Stimulated activated memory B cell treated with anti-CD40 and anti-IgM and Interleukin-4, amounts not matched to agents 10 μg/mL and 1 μg/mL and 100 μg/mL, for 72 hours (primary cell): ENCODE measurements at regions not wholly inside any gene's neighbourhood (a gene's known extent, or its start where the extent isn't known, plus 50 kb on each side); places are given as distances from the start of the nearest gene placed in this dataset.
"Not testable (repeated sequence)": the region's sequence is repeated elsewhere in the genome, so short reads cannot be mapped to it uniquely, and the experiment has no call there.

ENCODE experiments used
- ATAC-seq: fragments of 150-1000 bp; cut with Tn5 transposase; 2 replicates; pipeline ENCODE4 v1.10.0; 2021
- H3K27ac Mint-ChIP-seq: one replicate; pipeline ENCODE4 v1.8.0; 2022; ENCODE audit warnings: mild to moderate bottlenecking, mixed read lengths
- H3K27me3 Mint-ChIP-seq: one replicate; pipeline ENCODE4 v1.8.0; 2022; ENCODE audit warnings: mixed read lengths
- H3K36me3 Mint-ChIP-seq: one replicate; pipeline ENCODE4 v1.8.0; 2022; ENCODE audit warnings: mixed read lengths
- H3K4me1 Mint-ChIP-seq: one replicate; pipeline ENCODE4 v1.8.0; 2022; ENCODE audit warnings: mixed read lengths
- H3K4me3 Mint-ChIP-seq: one replicate; pipeline ENCODE4 v1.8.0; 2022; ENCODE audit warnings: mild to moderate bottlenecking, moderate library complexity, mixed read lengths
- H3K9me3 Mint-ChIP-seq: one replicate; pipeline ENCODE4 v1.8.0; 2022; ENCODE audit warnings: mixed read lengths

DNA sequence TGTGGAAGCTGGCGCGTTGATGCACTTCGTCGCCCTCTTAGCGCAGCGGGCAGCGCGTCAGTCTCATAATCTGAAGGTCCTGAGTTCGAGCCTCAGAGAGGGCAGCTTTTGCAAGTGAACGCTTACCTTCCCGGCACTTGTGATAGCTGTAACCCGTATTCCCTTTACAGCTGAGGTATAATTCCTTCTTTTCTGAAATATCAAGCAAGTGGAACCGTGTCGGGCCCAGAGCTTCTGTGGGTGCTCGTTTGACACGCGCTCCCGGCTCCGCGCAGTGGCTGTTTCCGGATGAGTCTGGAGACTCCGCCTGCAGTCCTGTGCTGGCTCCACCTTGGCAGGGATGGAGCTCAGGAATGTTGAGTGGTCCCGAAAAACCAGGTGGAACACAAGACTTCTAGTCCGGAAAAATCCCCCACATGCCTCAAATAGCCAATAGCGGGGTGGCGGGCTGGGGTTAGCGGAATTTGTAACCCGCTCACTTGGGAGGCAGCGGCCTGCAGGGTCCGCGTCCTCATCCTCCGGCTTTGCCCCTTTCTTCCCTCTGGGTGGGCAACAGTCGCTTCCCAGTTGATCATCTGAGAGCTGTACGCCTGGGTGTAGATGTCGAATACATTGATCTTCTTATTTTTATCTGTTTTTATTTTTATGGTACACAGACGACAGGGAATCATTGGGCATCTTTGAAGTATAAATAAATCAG is 106.8 kb upstream of the ZNF322 start:
- not testable (repeated sequence) for H3K4me1 Mint-ChIP-seq

DNA sequence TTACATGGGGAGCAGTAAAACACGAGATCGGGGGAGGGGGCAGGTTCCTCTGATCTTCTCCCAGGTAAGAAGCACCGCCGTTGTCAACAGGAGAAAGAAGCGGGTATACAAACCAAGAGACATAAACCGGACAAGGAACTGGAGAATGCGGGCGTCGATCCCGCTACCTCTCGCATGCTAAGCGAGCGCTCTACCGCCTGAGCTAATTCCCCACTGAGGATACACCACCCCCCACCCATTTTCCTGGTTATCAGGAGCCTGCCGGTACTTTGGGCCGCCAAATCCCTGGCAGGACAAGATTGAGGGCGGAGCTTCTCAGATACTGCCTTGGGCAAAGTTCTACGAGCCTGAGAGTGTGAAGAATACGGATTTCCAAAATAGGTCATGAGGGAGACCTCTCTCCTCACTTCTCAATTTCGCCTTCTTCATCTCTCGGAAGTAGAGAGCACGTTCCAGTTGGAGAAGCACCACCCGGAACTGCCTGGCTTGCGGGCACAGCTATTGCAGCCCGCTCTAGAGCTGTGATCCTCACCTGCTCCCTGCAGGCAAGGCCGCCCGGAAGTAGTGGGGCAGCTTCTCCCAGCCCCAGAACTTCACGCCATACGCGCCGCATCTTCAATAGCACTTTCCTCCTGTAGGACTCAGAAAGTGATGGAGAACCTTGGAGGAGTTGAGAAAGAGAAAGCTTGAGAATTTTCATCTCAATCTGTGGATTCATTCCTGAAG is 111.6 kb upstream of the ZNF322 start:
- not testable (repeated sequence) for H3K27ac Mint-ChIP-seq, H3K36me3 Mint-ChIP-seq, H3K27me3 Mint-ChIP-seq, H3K4me3 Mint-ChIP-seq, H3K4me1 Mint-ChIP-seq, ATAC-seq, H3K9me3 Mint-ChIP-seq

More for the DNA sequence above, 106.8 kb upstream of the ZNF322 start:
- H3K27ac Mint-ChIP-seq, H3K27me3 Mint-ChIP-seq, ATAC-seq, H3K36me3 Mint-ChIP-seq, H3K9me3 Mint-ChIP-seq, H3K4me3 Mint-ChIP-seq: not testable (repeated sequence)

DNA sequence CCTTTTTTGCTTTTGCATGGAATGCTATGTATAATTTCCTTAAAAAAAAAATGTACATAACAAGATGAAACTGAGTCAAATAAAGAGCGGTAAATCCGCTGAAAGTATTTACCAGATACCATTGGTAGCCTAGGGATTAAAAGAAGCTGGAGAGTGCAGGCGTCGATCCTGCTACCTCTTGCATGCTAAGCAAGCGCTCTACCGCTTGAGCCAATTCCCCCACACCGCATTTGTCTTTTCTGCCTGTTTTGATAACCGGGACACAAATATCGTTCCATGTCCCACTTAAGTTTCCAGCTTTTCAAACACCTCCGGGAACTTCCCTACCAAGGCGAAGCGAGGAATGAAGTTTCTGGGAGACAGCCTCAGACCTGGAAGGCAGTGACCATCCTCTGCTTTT is 113.9 kb upstream of the ZNF322 start:
- H3K4me3 Mint-ChIP-seq, H3K27ac Mint-ChIP-seq, H3K9me3 Mint-ChIP-seq, H3K27me3 Mint-ChIP-seq, H3K36me3 Mint-ChIP-seq, H3K4me1 Mint-ChIP-seq, ATAC-seq: not testable (repeated sequence)

DNA sequence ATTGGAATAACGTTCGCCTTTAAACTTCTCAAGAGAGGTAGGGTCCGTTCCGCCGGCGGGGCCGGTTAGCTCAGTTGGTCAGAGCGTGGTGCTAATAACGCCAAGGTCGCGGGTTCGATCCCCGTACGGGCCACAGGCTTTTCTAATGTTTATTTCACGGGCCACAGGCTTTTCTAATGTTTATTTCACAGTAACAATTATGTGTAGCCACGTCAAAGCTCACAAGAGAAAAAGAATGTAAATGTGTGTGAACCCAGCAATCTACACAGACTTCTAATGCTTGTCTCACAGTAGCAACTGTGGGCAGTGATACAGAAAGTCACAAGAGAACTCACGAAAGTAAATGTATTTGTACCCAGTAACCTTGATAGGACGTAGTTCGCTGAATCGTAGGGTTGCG is 121.0 kb upstream of the ZNF322 start:
- H3K9me3 Mint-ChIP-seq, H3K36me3 Mint-ChIP-seq, H3K27me3 Mint-ChIP-seq, ATAC-seq, H3K4me3 Mint-ChIP-seq, H3K4me1 Mint-ChIP-seq, H3K27ac Mint-ChIP-seq: not testable (repeated sequence)

DNA sequence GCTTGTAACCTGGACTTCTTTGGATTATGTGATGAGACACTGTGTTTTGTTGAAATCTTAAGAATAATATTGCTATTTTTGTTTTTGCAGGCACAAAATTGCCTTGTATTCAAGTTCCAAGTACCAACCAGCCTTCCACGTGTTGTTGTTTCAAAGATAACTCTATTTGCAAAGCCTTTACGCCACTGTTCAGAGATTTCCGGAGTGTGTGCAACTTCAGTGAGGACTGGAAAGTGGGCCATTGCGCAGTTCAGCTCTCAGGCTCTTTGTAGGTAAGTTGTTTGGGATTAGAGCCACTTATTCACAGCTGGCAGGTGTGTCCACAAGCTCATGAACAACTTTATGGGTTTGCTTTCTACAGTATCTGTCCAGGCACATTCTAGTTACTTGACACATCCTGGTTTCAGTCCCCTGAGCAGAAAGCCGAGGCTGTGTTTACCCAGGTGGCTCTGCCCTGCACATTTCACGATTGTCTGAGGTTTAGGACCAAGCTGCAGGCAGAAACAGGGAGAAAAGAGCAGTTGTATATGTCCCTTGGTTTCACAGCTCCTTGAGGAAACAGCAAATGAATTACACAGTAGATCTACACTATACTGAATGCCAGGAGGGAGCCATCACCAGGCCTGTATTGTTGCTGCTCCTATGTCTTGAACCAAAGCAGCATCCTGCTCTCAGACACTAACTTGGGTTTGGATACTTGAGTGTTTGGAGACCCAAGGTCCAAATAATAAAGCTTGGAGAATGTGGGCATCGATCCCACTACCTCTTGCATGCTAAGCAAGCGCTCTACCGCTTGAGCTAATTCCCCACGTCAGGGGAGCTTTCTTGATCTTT is 136.1 kb upstream of the ZNF322 start:
- H3K27me3 Mint-ChIP-seq, H3K4me1 Mint-ChIP-seq, H3K27ac Mint-ChIP-seq, H3K9me3 Mint-ChIP-seq, ATAC-seq, H3K4me3 Mint-ChIP-seq, H3K36me3 Mint-ChIP-seq: not testable (repeated sequence)

DNA sequence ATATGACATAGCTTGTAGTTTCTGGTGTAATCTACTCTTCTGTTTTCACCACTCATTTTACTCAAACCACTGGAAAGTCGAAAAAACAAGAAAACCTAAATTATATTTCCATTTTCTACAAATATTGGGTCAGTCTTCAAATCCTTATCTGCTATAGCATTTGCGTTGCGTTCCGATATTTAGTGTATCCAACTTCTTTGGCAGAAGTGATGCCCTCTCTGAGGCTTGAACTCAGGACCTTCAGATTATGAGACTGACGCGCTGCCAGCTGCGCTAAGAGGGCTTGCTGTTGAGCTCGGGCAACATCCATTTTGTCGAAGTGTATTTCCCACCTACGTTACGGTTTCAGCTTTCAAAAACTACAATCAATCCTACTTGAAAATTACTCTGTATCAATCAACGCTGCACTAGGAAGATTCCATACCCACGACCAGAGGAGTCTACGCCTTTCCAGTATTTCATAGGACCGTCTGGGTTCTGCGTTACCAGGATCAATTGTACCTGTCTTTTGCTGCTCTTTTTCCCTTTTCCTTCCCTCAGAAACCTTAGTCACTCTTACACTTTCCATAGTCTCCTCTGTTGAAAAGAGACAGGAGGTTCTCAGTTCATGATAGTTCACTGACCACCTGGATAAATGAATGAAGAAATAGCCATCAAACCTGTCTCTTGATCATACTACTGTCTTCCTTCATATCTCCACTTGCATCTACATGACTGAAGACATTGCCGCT is 140.5 kb upstream of the ZNF322 start:
- H3K9me3 Mint-ChIP-seq, H3K4me1 Mint-ChIP-seq, H3K4me3 Mint-ChIP-seq, ATAC-seq, H3K36me3 Mint-ChIP-seq, H3K27me3 Mint-ChIP-seq, H3K27ac Mint-ChIP-seq: not testable (repeated sequence)

DNA sequence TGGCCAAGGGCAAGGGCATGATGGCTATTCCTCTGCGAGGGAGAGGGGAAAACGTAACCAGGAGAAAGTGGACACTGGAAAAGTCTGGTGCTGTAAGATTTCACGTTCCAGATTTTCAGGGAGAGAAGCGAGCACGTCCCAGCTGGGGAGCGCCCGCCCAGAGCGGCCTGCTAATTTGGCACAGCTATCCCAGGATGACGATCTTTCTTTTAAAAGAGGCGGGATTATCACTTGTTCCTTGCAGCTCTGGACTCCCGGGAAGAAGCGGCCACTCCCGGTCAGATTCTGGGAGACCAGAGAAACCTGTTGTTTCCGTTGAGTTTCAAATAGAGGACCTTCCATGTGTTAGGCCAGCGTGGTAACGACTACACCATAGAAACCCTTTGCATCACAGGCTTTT is 144.2 kb upstream of the ZNF322 start:
- H3K27ac Mint-ChIP-seq, H3K4me1 Mint-ChIP-seq, H3K36me3 Mint-ChIP-seq, ATAC-seq, H3K27me3 Mint-ChIP-seq, H3K4me3 Mint-ChIP-seq, H3K9me3 Mint-ChIP-seq: not testable (repeated sequence)

DNA sequence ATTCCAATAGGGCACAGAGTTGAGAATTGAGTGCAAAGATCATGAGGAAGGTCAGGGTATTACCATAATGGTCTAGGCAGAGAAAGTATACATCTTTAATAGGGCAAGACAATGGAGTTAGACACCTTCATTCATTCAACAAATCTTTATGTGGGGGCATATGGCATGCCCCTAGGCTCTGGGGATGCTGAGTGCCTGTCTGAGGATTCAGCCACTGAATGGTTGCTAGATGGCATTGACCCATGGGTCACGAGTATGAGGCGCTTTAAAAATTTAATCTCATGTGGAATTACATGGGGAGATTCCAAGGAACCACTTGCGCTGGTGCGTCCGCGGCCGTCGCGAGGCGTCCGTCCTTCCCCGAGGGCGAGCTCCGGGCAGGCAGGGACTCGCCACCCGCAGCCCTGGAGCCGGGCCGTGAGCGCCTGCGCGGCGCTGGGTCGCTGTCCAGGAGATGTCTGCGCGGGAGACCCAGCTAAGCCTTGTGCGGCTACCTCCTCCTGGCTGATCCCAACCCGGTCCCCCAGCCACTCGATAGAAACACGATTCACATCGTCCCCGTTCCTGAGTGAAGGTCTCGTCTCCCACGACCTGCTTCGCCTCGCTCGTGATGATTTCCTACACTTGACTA is 152.1 kb upstream of the ZNF322 start:
- not testable (repeated sequence) for H3K27me3 Mint-ChIP-seq, H3K36me3 Mint-ChIP-seq, H3K9me3 Mint-ChIP-seq, H3K4me1 Mint-ChIP-seq, ATAC-seq, H3K27ac Mint-ChIP-seq, H3K4me3 Mint-ChIP-seq

DNA sequence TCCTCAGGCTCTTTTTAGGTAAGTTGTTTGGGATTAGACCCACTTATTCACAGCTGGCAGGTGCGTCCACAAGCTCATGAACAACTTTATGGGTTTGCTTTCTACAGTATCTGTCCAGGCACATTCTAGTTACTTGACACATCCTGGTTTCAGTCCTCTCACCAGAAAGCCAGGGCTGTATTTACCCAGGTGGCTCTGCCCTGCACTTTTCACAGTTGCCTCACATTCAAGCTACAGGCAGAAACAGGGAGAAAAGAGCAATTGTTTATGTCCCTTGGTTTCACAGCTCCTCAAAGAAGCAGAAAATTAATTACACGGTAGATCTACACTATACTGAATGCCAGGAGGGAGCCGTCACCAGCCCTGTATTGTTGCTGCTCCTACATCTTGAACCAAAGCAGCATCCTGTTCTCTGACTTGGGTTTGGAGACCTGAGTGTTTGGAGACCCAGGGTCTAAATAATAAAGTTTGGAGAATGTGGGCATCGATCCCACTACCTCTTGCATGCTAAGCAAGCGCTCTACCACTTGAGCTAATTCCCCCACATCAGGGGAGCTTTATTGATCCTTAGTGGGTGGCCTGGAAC is 159.2 kb upstream of the ZNF322 start:
- not testable (repeated sequence) for H3K27me3 Mint-ChIP-seq, H3K4me1 Mint-ChIP-seq, H3K4me3 Mint-ChIP-seq, H3K36me3 Mint-ChIP-seq, ATAC-seq, H3K27ac Mint-ChIP-seq, H3K9me3 Mint-ChIP-seq

DNA sequence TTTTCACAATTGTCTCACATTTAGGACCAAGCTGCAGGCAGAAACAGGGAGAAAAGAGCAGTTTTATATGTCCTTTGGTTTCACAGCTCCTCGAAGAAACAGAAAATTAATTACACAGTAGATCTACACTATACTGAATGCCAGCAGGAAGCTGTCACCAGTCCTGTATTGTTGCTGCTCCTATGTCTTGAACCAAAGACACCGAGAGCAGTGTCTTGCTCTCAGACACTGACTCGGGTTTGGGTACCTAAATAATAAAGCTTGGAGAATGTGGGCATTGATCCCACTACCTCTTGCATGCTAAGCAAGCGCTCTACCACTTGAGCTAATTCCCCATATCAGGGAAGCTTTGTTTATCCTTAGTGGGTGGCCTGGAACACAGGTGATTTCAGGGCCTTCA is 168.4 kb upstream of the ZNF322 start:
- H3K4me3 Mint-ChIP-seq, H3K9me3 Mint-ChIP-seq, H3K27ac Mint-ChIP-seq, H3K36me3 Mint-ChIP-seq, H3K4me1 Mint-ChIP-seq, ATAC-seq, H3K27me3 Mint-ChIP-seq: not testable (repeated sequence)

DNA sequence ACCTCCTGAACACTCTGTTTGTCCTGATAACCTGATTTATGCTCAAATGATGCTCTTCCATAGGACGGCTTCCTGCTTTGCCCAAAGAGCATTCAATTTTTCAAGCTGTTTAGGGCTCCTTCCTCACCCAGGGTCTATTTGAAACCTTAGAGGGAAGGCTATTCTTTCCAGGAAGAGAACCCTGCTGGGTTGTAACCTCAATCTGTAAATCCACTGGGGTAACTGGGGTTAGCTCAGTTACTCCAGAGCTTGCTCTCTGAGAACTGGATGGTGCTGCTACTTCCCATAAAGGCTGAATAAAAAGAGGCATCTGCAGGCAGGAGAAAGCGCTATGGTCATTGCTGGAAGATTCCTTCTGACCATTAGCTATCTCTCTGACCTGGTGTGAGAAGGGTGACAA is 169.9 kb upstream of the ZNF322 start:
- not testable (repeated sequence) for H3K36me3 Mint-ChIP-seq, H3K4me1 Mint-ChIP-seq, H3K27ac Mint-ChIP-seq, H3K9me3 Mint-ChIP-seq, ATAC-seq, H3K27me3 Mint-ChIP-seq, H3K4me3 Mint-ChIP-seq

DNA sequence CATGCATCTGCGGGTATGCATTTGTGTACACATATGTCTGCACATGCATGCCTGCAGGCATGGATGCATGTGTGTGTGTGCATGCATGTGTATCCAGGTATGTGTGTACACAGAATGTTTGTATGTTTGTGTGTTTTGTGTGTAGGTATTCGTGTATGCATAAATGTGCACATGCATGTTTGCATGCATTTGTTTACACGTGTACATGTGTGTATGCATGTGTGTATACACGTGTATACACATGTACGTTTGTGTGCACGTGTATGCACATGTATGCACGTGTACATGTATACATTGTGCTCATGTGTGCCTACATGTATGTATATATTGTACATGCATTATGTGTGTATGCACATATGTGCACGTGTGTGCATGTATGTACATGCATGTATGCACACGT is 171.4 kb upstream of the ZNF322 start:
- H3K27ac Mint-ChIP-seq, H3K36me3 Mint-ChIP-seq, H3K4me3 Mint-ChIP-seq, ATAC-seq, H3K27me3 Mint-ChIP-seq, H3K4me1 Mint-ChIP-seq, H3K9me3 Mint-ChIP-seq: not testable (repeated sequence)

DNA sequence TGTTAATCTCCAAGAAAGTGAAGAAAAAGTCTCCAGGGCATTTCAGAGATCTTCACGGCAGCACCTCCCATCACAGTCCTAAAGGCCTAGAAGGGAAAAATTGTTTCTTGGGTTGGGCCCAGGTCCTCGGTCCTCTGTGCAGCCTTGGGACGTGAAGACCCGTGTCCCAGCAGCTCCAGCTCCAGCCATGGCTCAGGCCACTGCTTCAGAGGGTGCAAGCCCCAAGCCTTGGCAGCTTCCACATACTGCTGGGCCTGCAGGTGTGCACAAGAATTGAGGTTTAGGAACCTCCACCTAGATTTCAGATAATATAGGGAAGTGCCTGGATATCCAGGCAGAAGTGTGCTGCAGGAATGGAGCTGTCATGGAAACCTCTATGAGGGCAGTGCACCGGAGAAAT is 176.2 kb upstream of the ZNF322 start:
- not testable (repeated sequence) for ATAC-seq, H3K4me3 Mint-ChIP-seq, H3K4me1 Mint-ChIP-seq, H3K27ac Mint-ChIP-seq, H3K9me3 Mint-ChIP-seq, H3K27me3 Mint-ChIP-seq, H3K36me3 Mint-ChIP-seq

DNA sequence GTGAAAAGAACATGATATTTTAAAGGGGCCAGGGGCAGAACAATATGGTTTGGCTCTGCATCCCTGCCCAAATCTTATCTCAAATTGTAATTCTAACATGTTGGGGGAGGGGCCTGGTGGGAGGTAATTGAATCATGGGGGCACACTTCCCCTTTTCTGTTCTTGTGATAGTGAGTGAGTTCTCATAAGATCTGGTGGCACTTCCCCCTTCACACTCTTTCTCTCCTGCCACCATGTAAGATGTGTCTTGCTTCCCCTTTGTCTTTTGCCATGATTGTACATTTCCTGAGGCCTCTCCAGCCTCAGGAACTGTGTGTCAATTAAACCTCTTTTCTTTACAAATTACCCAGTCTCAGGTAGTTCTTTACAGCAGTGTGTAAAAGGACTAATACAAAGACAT is 177.1 kb upstream of the ZNF322 start:
- not testable (repeated sequence) for H3K4me1 Mint-ChIP-seq, ATAC-seq, H3K27ac Mint-ChIP-seq, H3K27me3 Mint-ChIP-seq, H3K36me3 Mint-ChIP-seq, H3K4me3 Mint-ChIP-seq, H3K9me3 Mint-ChIP-seq

DNA sequence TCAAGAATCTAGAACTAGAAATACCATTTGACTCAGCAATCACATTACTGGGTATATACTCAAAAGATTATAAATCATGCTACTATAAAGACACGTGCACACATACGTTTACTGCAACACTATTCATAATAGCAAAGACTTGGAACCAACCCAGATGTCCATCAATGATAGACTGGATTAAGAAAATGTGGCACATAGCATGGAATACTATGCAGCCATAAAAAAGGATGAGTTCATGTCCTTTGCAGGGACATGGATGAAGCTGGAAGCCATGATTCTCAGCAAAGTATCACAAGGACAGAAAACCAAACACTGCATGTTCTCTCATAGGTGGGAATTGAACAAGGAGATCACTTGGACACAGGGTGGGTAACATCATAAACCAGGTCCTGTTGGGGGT is 185.3 kb upstream of the ZNF322 start:
- not testable (repeated sequence) for ATAC-seq, H3K27ac Mint-ChIP-seq, H3K36me3 Mint-ChIP-seq, H3K4me1 Mint-ChIP-seq, H3K27me3 Mint-ChIP-seq, H3K4me3 Mint-ChIP-seq, H3K9me3 Mint-ChIP-seq
